Pancreas (tissue), 10 donors: ENCODE measurements at regions not wholly inside any gene's neighbourhood (a gene's known extent, or its start where the extent isn't known, plus 50 kb on each side); places are given as distances from the start of the nearest gene placed in this dataset.

Experiments
- ATAC-seq, 4 donors: fragments of 200-7000 bp; cut with Tn5 transposase; one replicate each; pipeline versions ENCODE4 v1.8.0 to v1.9.1; 2020; ENCODE audit warnings: mild to moderate bottlenecking in 4 of 4, moderate library complexity in 4 of 4
- DNase-seq, 6 donors: peaks; one replicate each; pipeline ENCODE4 v3.0.0-alpha.2; 2020
- FAIRE-seq: peaks from 2 replicates; lab custom pipeline; 2012; peaks lifted over from hg19 to GRCh38; lab: Jason Lieb, UNC
- H3K27ac ChIP-seq, 4 donors: fragments of 200-600 bp; sonication (generic); 1 replicate in 3 of 4; 2 replicates in 1 of 4; pipeline versions ENCODE4 v1.5.0 to v1.8.0; 2020
- H3K27me3 ChIP-seq, 4 donors: fragments of 200-600 bp; one replicate each; pipeline ENCODE4 v1.8.0; 2021
- H3K36me3 ChIP-seq, 3 donors: fragments of 200-600 bp; sonication (generic) in 1 of 3; one replicate each; pipeline versions ENCODE4 v1.5.0 to v1.8.0; 2020 to 2021
- H3K4me1 ChIP-seq, 3 donors: fragments of 200-600 bp; one replicate each; pipeline ENCODE4 v1.8.0; 2021
- H3K4me3 ChIP-seq, 4 donors: fragments of 200-600 bp; sonication (generic) in 2 of 4; one replicate each; pipeline versions ENCODE4 v1.5.0 to v1.8.0; 2020 to 2021
- H3K9me3 ChIP-seq, 4 donors: fragments of 200-600 bp; one replicate each; pipeline ENCODE4 v1.8.0; 2021
- CTCF ChIP-seq, 4 donors: fragments of 200-600 bp; sonication (generic) in 3 of 4; IDR thresholded peaks; one replicate each; pipeline versions ENCODE4 v1.5.0 to v1.8.0; 2021; ENCODE audit warnings: antibody characterized with exemption in 4 of 4
- WGBS, 2 donors: extraction: QIAGEN DNeasy Blood & Tissue Kit; methylation state at CpG; one replicate each; pipeline ENCODE4 v1.1.7; 2013; 5-methylcytosine and 5-hydroxymethylcytosine counted together
- intact Hi-C, 3 donors: fragments of 100-400 bp; cut with DNase I; formaldehyde crosslinking; loops; one replicate each; pipeline versions ENCODE4 v1.11.1 to v1.14.2; 2022
- donor health status: healthy with polysubstance abuse.
- donor health status: DM: no; HTN: no; CAD: no; lungs with moderate emphysema.
- donor health status: DM: no; HTN: no; CAD: no.
- donor health status: control.
- donor health status: control.
- donor health status: Bipolar disorder and iron deficiency.
- donor health status: DM: yes; HTN: yes; CAD: no.
- donor health status: DM: no; HTN: no; CAD: no.
- donor health status: DM: no; HTN: no; CAD: no.
- donor health status: DM: yes; HTN: yes; CAD: no.

DNA sequence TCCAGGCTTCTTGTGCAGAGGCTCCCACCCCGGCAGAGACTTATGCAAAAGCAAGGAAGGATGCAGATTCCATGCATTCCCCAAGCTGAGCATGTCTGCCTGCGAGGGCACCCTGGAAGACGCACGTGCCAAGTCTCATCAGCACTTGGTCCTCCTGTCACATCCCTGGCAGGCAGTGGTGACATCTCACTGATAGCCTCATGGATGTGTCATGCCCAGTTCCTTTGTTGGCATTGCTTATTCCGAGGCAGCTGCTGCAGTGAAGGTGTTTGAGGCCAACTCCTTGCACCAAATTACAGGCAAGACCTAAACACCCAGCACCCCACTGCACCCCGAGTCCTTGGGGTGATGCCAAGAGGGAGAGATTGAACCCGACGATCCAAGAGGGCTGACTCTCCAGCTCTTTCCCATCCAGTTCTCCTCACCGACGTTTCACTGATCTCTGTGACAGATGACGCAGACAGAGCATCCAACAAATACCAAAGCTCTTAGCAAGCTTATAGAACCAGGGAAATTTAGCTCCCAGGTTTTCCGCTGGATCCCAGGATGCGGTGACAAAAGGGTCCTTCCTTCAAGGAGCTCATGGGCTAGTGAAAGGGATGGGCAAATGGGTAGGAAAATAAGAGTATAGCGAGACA lies 611.1 kb downstream of the AJAP1 start:
- WGBS, 2 donors: 55 to 63% methylated on average over 14 of the region's 14 CpGs

GRCh38 chr1:5264476-5264875 lies 610.1 kb downstream of the AJAP1 start:
- FAIRE-seq (no peak), ATAC-seq (no peak), DNase-seq (no peak)
- WGBS, 2 donors: 54 to 60% methylated on average over 6 of the region's 6 CpGs
- Histone ChIP-seq H3K27ac (no peak overlapping the region), H3K4me1 (no peaks in the 10 kb centered on the region), H3K4me3 (no peak overlapping the region), H3K9me3 (no peaks in the 10 kb centered on the region), H3K36me3 (no peaks in the 10 kb centered on the region), H3K27me3 (no peaks in the 10 kb centered on the region)
- intact Hi-C loops: no loop called here
- no peak for TF ChIP-seq CTCF (IDR thresholded peaks at IDR 0.05)

More for the DNA sequence above, 611.1 kb downstream of the AJAP1 start:
- no peaks in the 10 kb centered on the region for H3K4me1 ChIP-seq
- DNase-seq (no peak), ATAC-seq (no peak), FAIRE-seq (no peak)
- no peaks in the 10 kb centered on the region for H3K36me3 ChIP-seq
- no peak overlapping the region for H3K4me3 ChIP-seq
- no peaks in the 10 kb centered on the region for H3K27me3 ChIP-seq
- intact Hi-C loops: no loop called here
- TF ChIP-seq CTCF (IDR thresholded peaks at IDR 0.05): no peak
- H3K9me3 ChIP-seq: no peaks in the 10 kb centered on the region
- H3K27ac ChIP-seq: no peak overlapping the region

- no peak for ATAC-seq
Measured at GRCh38 chr1:5256793-5257192, 602.4 kb downstream of the AJAP1 start.

DNA sequence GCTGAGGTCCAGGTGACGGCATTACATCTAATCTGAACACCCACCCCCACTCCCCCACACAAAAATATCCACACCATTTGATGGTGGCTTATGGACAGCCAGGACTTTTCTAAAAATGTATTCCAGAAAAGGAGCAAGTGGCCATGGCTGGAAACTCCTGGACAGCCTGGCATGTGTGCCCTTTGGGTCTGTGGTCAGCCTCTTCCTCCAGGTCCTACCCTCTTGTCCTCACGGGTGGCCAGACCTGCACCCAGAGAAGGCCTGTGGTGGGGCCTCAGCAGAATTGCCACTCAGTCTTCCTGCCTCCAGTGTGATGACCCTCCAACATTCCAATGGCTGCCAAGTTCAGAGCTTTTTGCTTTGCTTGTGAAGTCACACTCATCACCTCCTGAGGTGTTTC lies 600.6 kb downstream of the AJAP1 start:
- Histone ChIP-seq H3K4me3 (no peak overlapping the region), H3K27me3 (no peaks in the 10 kb centered on the region), H3K4me1 (no peaks in the 10 kb centered on the region), H3K36me3 (no peaks in the 10 kb centered on the region), H3K27ac (no peak overlapping the region), H3K9me3 (no peaks in the 10 kb centered on the region)
- ATAC-seq (no peak), FAIRE-seq (no peak), DNase-seq (no peak)
- TF ChIP-seq CTCF (IDR thresholded peaks at IDR 0.05): no peak
- intact Hi-C loops: no loop called here
- WGBS, 2 donors: 82 to 90% methylated on average over 2 of the region's 2 CpGs

More at GRCh38 chr1:5256793-5257192, 602.4 kb downstream of the AJAP1 start:
- Histone ChIP-seq H3K4me1 (no peaks in the 10 kb centered on the region), H3K4me3 (no peak overlapping the region), H3K9me3 (no peaks in the 10 kb centered on the region), H3K36me3 (no peaks in the 10 kb centered on the region), H3K27ac (no peak overlapping the region), H3K27me3 (no peaks in the 10 kb centered on the region)
- intact Hi-C loops: no loop called here
- DNase-seq (no peak), FAIRE-seq (no peak)
- TF ChIP-seq CTCF (IDR thresholded peaks at IDR 0.05): no peak
- WGBS, 2 donors: 34 to 47% methylated on average over 2 of the region's 2 CpGs

DNA sequence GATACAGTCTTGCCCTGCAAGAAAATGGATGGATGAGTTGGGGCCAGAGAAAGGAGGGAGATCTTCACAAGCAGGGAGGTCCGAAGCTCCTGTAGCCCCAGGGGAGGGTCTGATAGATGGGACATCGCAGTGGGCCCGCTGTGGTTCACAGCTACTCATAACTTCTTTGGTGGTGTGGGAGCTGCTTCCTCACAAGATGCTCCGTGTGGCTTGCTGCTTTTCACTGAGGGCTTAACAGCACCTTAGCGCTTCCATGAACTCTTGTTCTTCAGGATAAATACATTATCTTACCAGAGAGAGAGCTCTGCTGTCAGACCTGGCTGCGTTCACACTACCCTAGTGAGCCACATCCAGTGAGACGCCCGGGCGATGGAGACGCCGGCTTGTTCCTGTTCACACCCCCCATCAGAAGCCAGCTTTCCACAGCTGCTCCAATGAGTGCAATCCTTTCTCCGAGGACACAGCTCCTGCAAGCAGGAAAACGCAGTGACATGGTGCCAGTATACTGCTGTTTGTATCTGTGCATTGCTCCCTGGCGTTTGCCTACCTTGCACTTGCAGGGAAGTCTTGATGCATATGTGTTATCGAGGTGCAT lies 599.8 kb downstream of the AJAP1 start:
- intact Hi-C loops: no loop called here
- ATAC-seq (no peak), DNase-seq (no peak), FAIRE-seq (no peak)
- H3K36me3 ChIP-seq: no peaks in the 10 kb centered on the region
- no peak overlapping the region for H3K4me3 ChIP-seq
- no peak for TF ChIP-seq CTCF (IDR thresholded peaks at IDR 0.05)
- 75 to 77% methylated on average over 15 of the region's 15 CpGs for WGBS, 2 donors
- H3K4me1 ChIP-seq: no peaks in the 10 kb centered on the region
- H3K27ac ChIP-seq: no peak overlapping the region
- H3K9me3 ChIP-seq: no peaks in the 10 kb centered on the region
- H3K27me3 ChIP-seq: no peaks in the 10 kb centered on the region
